ENCODE measurements at regions not wholly inside any gene's neighbourhood (a gene's known extent, or its start where the extent isn't known, plus 50 kb on each side); places are given as distances from the start of the nearest gene placed in this dataset.

- H3K4me1 ChIP-seq (replicated peaks), result no peaks in the 10 kb centered on the region
- H3K27ac ChIP-seq, result no peak overlapping the region
- no peak overlapping the region for H3K4me3 ChIP-seq
- DNase-seq (ENCODE audit: low read depth in 1 of 2, low spot score in 2 of 2), result no peak
- H3K9me3 ChIP-seq (replicated peaks), result no peaks in the 10 kb centered on the region
- no peaks in the 10 kb centered on the region for H3K27me3 ChIP-seq (replicated peaks)
- no peaks in the 10 kb centered on the region for H3K36me3 ChIP-seq
These were observed 349.7 kb downstream of the CDK5RAP2 start for GRCh38 chr9:120230227-120230626.

DNA sequence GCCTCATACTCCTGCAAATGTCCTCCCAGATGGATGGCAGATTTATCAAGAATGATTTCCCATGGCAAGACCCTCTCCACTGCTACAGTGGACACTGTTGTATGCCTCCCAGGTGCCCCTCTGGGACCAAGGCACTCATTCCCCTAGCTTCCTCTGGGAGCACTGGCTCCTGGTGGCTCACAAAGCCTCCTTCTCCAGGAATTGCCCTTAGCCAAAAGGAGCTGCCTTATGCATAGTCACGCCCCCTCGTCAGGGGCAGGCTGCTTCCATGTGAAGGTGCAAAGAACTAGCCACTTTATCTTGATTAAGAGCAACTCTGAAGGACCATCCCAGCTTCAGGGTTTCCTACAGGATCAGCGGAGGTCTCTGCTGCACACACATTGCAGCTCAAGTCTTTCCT, 358.1 kb downstream of the CDK5RAP2 start:
- DNase-seq (ENCODE audit: low read depth in 1 of 2, low spot score in 2 of 2), result no peak
- Histone ChIP-seq H3K9me3 (replicated peaks) (no peaks in the 10 kb centered on the region), H3K27me3 (replicated peaks) (no peaks in the 10 kb centered on the region), H3K36me3 (no peaks in the 10 kb centered on the region), H3K4me1 (replicated peaks) (no peaks in the 10 kb centered on the region), H3K27ac (no peak overlapping the region), H3K4me3 (no peak overlapping the region)

- DNase-seq (ENCODE audit: low read depth in 1 of 2, low spot score in 2 of 2), result no peak
- no peaks in the 10 kb centered on the region for H3K27me3 ChIP-seq (replicated peaks)
- no peaks in the 10 kb centered on the region for H3K4me1 ChIP-seq (replicated peaks)
- no peaks in the 10 kb centered on the region for H3K36me3 ChIP-seq
- H3K4me3 ChIP-seq, result no peak overlapping the region
- no peak overlapping the region for H3K27ac ChIP-seq
- H3K9me3 ChIP-seq (replicated peaks), result no peaks in the 10 kb centered on the region
These were observed 365.6 kb downstream of the CDK5RAP2 start for GRCh38 chr9:120214332-120214731.

DNA sequence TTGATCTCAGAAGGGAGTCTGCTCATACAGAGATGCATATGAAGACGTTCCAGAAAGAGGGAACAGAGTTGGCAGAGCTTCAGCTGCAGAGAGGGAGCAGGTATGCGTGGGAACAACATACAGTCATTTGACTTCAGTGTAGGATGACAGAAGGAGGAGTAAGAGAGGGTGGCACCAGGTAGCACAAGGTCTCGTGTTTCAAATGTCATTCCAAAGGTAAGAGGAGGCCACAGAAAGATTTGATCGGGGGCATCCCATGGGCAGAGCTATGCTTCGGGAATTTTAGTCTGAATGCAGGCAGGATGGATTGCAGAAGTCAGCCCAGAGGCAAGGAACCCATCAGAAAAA, 367.1 kb downstream of the CDK5RAP2 start:
- DNase-seq (ENCODE audit: low read depth in 1 of 2, low spot score in 2 of 2), result no peak
- Histone ChIP-seq H3K36me3 (no peaks in the 10 kb centered on the region), H3K9me3 (replicated peaks) (no peaks in the 10 kb centered on the region), H3K4me1 (replicated peaks) (no peaks in the 10 kb centered on the region), H3K27me3 (replicated peaks) (no peaks in the 10 kb centered on the region), H3K4me3 (no peak overlapping the region), H3K27ac (no peak overlapping the region)

- H3K4me1 ChIP-seq (replicated peaks), result no peaks in the 10 kb centered on the region
- H3K4me3 ChIP-seq, result no peak overlapping the region
- H3K27me3 ChIP-seq (replicated peaks), result no peaks in the 10 kb centered on the region
- no peaks in the 10 kb centered on the region for H3K9me3 ChIP-seq (replicated peaks)
- no peak for DNase-seq (ENCODE audit: low read depth in 1 of 2, low spot score in 2 of 2)
- no peak overlapping the region for H3K27ac ChIP-seq
- H3K36me3 ChIP-seq, result no peaks in the 10 kb centered on the region
These were observed 367.7 kb downstream of the CDK5RAP2 start for GRCh38 chr9:120212153-120212852.

- Histone ChIP-seq H3K9me3 (replicated peaks) (no peaks in the 10 kb centered on the region), H3K27me3 (replicated peaks) (no peaks in the 10 kb centered on the region), H3K27ac (no peak overlapping the region), H3K4me1 (replicated peaks) (no peaks in the 10 kb centered on the region), H3K4me3 (no peak overlapping the region), H3K36me3 (no peaks in the 10 kb centered on the region)
- DNase-seq (ENCODE audit: low read depth in 1 of 2, low spot score in 2 of 2), result no peak
These were observed 369.7 kb downstream of the CDK5RAP2 start for GRCh38 chr9:120210274-120210673.

DNA sequence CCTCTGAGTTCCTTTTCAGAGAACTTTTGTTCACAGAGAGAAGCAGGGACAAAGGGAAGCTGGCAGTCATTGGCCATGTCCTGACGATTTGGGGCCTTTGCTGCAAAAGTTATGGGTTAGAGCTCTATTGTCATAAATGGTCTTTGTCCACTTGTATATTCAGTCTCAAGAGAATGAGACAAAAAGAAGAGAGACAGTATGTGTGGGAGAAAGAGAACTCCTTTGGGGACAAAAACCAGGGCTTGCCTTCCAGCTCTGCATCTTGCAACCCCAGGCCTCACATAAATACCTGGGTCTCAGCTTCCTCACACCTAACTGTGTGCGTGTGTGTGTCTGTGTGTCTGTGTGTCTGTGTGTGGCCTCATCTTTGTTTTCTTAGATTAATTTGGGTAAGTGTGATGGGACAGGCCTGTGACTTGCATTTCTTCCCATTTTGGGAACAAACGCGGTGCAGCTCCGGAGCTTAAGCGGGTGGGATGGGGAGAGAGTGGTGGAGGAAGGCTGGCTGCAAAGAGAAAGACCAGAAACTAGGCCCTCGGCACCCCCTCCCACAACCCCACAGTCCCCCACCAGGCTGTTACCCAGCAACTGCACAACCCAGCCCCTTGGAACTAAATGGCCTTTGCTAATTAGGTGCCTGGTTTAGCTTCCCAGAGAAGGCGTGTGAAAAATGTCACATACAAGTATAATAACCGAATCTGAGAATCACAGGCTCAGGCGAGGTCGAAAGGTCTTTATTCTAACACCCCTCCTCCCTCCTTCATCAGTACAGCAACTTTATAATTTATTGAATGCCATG, 376.9 kb downstream of the CDK5RAP2 start:
- no peak for DNase-seq (ENCODE audit: low read depth in 1 of 2, low spot score in 2 of 2)
- no peak overlapping the region for H3K27ac ChIP-seq
- H3K36me3 ChIP-seq, result no peaks in the 10 kb centered on the region
- H3K4me3 ChIP-seq, result no peak overlapping the region
- H3K4me1 ChIP-seq (replicated peaks), result no peaks in the 10 kb centered on the region
- no peaks in the 10 kb centered on the region for H3K27me3 ChIP-seq (replicated peaks)
- no peaks in the 10 kb centered on the region for H3K9me3 ChIP-seq (replicated peaks)

DNA sequence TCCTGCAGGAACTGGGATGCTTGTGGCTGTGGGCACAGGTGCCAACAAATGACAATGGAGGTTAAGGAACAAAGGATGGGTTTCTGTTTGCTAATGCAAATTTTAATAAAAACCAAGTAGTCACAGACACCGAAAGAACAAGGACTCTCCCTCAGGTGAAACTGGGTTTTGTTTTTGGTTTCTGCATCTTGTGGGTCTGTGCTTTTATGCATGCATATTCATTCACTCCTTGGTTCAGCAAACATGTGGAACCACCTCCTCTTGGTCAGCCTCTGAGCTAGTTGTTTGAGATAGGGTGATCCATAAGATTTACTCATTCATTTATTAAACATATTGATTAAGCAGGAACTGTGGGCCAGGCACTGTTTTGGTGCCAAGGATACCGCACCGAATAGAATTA, 381.9 kb downstream of the CDK5RAP2 start:
- Histone ChIP-seq H3K27ac (no peak overlapping the region), H3K4me1 (replicated peaks) (no peaks in the 10 kb centered on the region), H3K36me3 (no peaks in the 10 kb centered on the region), H3K27me3 (replicated peaks) (0 out of 2 replicates have a peak, but pooled peaks cover 7% of the 10 kb centered on the region), H3K4me3 (no peak overlapping the region), H3K9me3 (replicated peaks) (no peaks in the 10 kb centered on the region)
- DNase-seq (ENCODE audit: low read depth in 1 of 2, low spot score in 2 of 2), result no peak

- H3K36me3 ChIP-seq, result no peaks in the 10 kb centered on the region
- H3K27ac ChIP-seq, result no peak overlapping the region
- 0 out of 2 replicates have a peak, but pooled peaks cover 7% of the 10 kb centered on the region for H3K27me3 ChIP-seq (replicated peaks)
- no peaks in the 10 kb centered on the region for H3K4me1 ChIP-seq (replicated peaks)
- no peak for DNase-seq (ENCODE audit: low read depth in 1 of 2, low spot score in 2 of 2)
- H3K4me3 ChIP-seq, result no peak overlapping the region
- no peaks in the 10 kb centered on the region for H3K9me3 ChIP-seq (replicated peaks)
These were observed 382.4 kb downstream of the CDK5RAP2 start for GRCh38 chr9:120197605-120198004.

DNA sequence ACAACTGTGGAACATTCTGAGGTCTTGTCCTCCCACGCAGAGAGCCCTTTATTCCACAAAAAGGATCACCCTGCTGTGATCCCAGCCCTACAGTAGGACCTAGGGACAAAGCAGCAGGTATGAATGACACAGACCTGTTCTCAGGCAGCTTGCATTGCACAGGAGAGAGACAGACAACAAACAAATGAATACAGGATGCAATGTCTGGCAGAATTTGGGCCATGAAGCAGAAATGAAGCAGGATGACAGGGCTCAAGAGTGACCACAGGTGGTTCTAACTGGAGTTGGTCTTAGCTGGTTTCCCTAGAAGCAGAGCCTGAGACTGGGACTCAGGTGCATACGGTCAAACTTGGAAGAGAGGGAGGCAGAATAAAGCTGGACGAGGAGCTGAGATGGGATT, 388.8 kb downstream of the CDK5RAP2 start:
- Histone ChIP-seq H3K27ac (no peak overlapping the region), H3K27me3 (replicated peaks) (no peaks in the 10 kb centered on the region; the same call in 1 of the 2 replicates), H3K4me3 (no peak overlapping the region), H3K36me3 (no peaks in the 10 kb centered on the region), H3K4me1 (replicated peaks) (no peaks in the 10 kb centered on the region), H3K9me3 (replicated peaks) (no peaks in the 10 kb centered on the region)
- no peak for DNase-seq (ENCODE audit: low read depth in 1 of 2, low spot score in 2 of 2)

DNA sequence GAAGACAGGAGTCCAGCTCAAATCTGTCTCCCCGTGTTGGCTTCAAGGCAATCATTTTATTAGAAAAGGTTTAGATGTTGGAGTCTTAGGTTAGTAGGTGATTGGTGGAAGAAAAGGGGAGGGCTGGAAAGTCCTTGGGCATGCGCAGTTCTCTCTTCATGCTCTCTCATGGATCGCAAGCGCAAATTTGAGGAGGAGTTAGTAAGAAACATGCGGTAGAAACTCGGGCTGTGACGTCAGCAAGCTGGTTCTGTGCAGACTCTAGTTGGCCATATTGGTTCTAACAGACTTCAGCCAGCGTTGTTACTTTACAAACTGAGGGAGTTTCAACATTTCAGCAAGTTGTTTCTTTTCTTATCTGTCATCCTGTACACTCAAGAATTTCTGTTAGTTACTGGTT, 392.2 kb downstream of the CDK5RAP2 start:
- DNase-seq (ENCODE audit: low read depth in 1 of 2, low spot score in 2 of 2), result no peak

GRCh38 chr9:120186276-120186675, 393.7 kb downstream of the CDK5RAP2 start:
- no peaks in the 10 kb centered on the region for H3K36me3 ChIP-seq
- no peak overlapping the region for H3K4me3 ChIP-seq
- no peaks in the 10 kb centered on the region; the same call in 1 of the 2 replicates for H3K27me3 ChIP-seq (replicated peaks)
- no peaks in the 10 kb centered on the region for H3K9me3 ChIP-seq (replicated peaks)
- no peaks in the 10 kb centered on the region for H3K4me1 ChIP-seq (replicated peaks)
- DNase-seq (ENCODE audit: low read depth in 1 of 2, low spot score in 2 of 2), result no peak
- no peak overlapping the region for H3K27ac ChIP-seq

More for the DNA sequence above, 392.2 kb downstream of the CDK5RAP2 start:
- H3K4me1 ChIP-seq (replicated peaks), result no peaks in the 10 kb centered on the region
- H3K9me3 ChIP-seq (replicated peaks), result no peaks in the 10 kb centered on the region
- no peaks in the 10 kb centered on the region; the same call in 1 of the 2 replicates for H3K27me3 ChIP-seq (replicated peaks)
- H3K4me3 ChIP-seq, result no peak overlapping the region
- H3K36me3 ChIP-seq, result no peaks in the 10 kb centered on the region
- H3K27ac ChIP-seq, result no peak overlapping the region

DNA sequence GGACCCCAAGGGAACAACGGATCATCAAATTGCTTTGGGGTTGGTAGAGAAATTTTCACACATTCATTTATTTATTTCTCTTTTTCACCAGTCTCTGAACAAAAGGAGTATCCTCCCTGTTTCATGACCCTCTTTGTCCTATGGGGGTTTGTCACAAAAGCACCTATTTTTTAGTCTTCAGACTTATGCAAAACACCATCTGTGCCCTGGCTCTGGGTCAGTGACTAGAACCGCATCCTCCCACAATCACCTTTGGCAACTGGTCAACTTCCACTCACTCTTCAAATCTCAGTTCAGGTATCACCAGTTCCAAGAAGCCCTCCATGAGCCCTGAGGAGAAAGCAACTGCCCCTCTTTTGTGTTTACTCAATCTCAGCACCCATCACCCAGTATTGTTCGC, 395.7 kb downstream of the CDK5RAP2 start:
- Histone ChIP-seq H3K9me3 (replicated peaks) (no peaks in the 10 kb centered on the region), H3K27me3 (replicated peaks) (no peaks in the 10 kb centered on the region; the same call in 1 of the 2 replicates), H3K4me1 (replicated peaks) (no peaks in the 10 kb centered on the region), H3K4me3 (no peak overlapping the region), H3K27ac (no peak overlapping the region), H3K36me3 (no peaks in the 10 kb centered on the region)
- DNase-seq (ENCODE audit: low read depth in 1 of 2, low spot score in 2 of 2), result no peak

DNA sequence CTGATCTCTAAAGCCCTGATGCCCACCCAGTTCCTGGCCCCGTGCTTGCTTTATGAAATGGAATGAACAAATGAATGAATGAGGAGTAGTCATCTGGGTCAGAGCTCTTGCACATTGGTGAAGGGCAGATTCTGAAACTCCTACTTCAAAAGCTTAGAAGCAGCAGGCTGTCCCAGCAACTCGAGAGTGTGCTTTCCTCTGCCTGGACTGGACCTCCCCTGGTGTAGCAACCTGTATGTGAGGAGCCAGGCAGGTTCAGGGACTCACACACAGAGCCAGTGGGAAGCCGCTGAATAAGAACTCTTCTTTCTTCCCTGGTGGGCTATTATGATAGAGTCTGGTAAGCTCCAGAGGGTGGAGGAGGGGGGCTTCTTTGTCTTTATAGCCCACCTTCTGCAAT, 396.4 kb downstream of the CDK5RAP2 start:
- Histone ChIP-seq H3K36me3 (no peaks in the 10 kb centered on the region), H3K4me3 (no peak overlapping the region), H3K27ac (no peak overlapping the region), H3K4me1 (replicated peaks) (no peaks in the 10 kb centered on the region), H3K9me3 (replicated peaks) (no peaks in the 10 kb centered on the region), H3K27me3 (replicated peaks) (no peaks in the 10 kb centered on the region; the same call in 1 of the 2 replicates)
- no peak for DNase-seq (ENCODE audit: low read depth in 1 of 2, low spot score in 2 of 2)
